GM21381 (cell line): ENCODE measurements at regions not wholly inside any gene's neighbourhood (a gene's known extent, or its start where the extent isn't known, plus 50 kb on each side); places are given as distances from the start of the nearest gene placed in this dataset.
"Not testable (repeated sequence)": the region's sequence is repeated elsewhere in the genome, so short reads cannot be mapped to it uniquely, and the experiment has no call there.

ENCODE experiments used
- ATAC-seq: cut with Tn5 transposase; IDR thresholded peaks from one replicate; pipeline ENCODE4 v1.9.1; 2021; ENCODE audit warnings: mild to moderate bottlenecking, moderate library complexity; ENCODE audit not compliant: unreplicated experiment

DNA sequence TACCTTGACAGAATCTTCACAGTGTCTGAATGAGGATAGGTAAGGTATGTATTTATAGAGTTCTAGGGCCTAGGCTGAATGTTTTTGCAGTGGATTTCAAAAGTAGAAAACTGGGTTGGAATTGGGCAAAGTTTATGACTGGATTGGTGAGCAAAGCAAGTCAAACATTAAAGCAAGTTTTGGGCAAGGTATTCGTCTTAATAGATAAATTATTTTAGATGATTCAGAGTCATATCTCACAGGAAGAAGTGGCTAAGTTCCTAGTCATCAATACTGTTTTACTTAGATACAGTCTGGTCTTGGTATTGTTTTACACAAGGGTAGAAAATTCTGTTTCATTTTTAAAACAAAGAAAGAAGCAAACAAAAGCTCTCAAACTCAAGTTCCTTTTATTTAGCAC, 284.1 kb upstream of the EPHA7 start:
- ATAC-seq = no peak

DNA sequence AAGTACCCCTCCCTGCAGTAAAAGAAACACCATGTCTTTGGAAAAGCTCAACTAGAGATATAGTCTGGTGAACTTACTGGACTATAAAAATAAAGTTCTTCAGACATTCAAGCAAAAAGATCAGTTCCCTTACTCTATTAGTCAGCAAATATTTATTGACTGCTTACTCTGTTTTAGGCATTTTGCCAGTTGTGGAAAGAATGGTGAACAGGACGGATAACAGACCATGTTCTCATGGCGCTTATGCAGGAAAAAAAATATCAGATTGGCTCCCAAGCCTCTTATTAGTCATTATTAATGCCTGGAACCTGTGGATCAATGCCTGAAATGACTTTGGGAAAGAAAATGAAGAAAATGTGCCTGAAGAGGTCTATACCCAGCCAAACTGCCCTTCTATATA, 282.2 kb upstream of the EPHA7 start:
- ATAC-seq = no peak

DNA sequence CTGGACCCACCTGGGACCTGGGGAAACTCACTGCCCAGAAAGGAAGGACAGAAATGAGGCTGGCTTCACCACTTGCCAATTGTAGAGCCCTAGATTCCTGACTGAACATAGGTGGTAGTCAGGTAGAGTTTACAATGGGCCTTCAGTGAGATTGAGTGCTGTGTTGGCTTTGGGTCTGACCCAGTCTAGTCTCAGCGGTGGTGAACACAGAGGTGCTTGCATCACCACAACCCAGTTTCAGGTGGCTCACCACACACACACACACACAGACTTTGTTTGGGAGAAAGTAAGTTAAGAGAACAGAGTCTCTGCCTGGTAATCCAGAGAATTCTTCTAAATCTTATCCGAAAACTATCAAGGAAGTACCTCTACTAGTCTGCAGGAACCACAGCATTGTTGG, 266.1 kb upstream of the EPHA7 start:
- no peak for ATAC-seq

DNA sequence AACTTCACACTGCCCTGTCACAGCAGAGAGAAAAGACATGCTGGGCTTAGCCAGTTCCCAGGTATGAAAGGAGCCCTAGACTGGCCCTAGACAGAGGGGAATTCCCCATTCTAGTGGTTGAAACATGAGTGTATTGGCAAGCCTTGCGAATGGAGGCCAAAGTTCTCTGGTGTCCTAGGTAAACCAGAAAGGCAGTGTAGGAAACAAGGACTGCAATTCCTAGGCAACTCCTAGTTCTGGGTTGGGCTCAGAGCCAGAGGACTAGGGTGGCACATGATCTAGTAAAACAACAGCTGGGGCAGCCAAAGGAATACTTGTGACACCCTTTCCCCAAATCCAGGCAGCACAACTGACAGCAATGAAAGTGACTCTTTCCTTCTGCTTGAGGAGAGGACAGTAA, 265.0 kb upstream of the EPHA7 start:
- no peak for ATAC-seq

DNA sequence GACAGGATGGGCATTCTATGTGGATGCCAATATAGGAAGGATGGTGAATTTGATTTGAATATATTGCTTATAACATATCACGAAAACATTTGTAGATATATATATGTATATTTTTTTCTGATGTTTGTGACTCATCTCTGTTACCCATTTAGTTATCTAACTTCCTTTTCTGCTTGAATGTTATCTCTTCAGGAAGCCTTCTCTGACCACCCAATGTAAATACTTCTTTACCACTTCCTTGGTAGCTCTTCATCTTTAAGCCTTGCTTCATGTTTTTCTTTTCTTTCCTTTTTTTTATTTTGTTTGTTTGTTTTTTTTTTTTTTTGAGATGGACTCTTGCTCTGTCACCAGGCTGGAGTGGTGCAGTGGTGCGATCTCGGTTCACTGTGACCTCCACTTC, 260.5 kb upstream of the EPHA7 start:
- no peak for ATAC-seq

DNA sequence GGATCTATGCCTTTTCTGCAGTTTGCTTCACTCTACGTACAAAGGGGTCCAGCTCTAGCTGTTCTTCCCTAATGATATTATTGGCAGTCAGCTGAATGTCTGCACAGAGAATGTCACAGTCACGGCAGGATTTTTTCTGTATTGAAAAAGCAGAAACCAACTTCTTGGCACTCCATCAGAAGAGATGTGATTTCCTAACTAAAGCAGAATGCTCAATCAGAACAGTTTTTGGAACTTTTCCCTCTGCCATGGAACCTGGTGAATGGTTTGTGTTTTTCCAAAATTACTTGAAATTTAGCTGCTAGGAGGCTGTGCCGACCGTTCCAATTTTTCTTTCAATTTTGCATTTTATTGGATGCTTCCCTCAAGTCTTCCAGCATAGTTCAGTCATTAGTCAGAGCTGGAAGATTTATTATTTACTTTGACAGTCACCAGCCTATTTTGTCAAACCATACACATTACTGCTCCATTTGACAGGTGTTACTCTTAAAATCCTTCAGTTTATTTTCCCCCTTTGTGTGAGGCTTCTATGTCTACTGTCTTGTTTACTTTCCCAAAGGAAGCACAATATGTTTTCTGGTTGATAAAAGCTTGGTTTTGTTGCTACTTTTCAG, 259.6 kb upstream of the EPHA7 start:
- ATAC-seq = no peak

DNA sequence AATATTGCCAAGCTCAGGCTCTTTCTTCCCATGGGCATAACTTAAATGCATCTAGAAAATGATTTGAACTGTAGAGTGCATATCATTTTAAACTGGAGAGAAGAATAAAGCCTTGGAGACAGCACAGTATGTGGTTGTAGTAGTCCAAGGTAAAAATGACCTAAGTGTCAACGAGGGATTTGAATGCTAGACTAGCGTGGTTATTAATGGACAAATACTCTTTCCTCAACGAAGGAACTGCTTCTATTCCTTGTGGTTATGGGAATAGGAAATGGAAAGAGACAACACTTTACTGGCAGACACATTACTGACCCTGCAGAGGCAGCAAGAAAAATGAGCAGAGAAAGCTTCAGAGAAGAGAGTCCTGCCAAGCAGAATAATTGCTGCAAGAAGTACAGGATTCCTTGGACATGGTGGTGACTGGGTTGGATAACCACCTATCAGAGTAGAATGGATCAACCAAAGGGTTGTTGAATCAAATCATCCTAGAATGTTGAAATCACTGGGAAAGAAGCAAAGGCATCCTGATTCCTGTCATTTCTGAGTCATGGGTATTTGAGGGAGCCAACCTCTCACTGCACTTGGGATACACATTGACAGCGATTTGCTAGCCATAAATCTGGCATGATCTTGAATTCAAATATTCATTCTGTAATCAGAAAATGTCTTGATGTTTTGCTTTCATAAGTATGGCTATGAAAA, 258.1 kb upstream of the EPHA7 start:
- ATAC-seq = no peak

DNA sequence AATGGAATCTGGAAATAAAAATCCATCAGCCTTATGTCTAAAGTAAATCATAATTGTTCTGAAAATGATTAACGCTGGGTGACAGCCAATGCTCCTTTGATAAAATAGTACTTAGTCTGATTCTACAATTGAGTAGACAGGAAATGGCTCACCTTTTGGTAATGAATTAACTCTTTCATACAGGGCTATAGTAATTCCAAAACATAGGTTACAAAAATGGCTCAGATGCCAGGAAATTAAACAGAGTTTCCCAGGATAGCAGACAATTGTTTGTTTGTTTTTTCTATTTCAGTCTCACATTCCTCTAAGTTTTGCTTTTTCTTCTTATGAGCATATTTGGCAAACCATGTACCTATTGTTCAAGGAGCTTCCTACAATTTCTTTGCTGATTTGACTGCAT, 257.2 kb upstream of the EPHA7 start:
- ATAC-seq = no peak

DNA sequence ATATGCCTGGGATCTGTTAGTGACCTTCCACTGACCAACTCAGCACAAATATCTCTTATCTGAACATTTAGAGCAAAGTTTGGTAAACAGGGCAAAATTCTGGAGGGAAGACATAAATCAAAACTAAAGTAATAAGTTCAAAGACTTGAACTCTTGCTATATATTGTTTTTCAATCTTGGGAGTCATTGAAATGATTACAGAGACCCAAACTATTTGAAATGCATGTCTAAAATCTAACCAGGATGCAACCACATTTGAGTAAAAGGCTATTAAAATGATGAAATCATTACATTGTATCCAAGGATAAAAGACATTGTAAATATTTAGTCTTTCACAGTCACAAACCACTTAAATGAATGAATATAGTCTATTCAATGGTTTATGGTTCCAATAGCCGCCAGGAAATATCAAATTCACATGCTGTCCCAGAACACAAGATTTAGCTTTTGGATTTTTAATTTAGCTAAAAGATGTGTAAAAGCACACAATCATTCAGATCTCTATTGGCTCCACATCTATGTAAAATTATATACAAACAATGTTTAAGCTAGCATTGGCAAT, 256.6 kb upstream of the EPHA7 start:
- ATAC-seq = no peak

DNA sequence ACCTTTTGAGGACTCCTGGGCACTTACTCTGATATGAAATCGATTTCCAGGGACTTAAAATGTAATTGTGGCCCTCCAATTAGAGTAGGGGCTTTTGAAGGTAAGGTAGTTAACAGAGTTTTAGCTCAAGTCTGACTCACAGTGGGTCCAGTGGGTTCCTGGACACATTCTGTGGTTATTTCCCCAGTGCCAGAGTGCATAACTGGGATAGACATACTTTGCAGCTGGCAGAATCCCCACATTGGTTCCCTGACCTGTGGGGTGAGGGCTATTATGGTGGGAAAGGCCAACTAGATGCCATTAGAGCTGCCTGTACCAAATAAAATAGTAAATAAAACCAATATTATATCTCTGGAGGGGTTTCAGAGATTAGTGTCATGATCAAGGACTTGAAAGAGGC, 243.8 kb upstream of the EPHA7 start:
- no peak for ATAC-seq

DNA sequence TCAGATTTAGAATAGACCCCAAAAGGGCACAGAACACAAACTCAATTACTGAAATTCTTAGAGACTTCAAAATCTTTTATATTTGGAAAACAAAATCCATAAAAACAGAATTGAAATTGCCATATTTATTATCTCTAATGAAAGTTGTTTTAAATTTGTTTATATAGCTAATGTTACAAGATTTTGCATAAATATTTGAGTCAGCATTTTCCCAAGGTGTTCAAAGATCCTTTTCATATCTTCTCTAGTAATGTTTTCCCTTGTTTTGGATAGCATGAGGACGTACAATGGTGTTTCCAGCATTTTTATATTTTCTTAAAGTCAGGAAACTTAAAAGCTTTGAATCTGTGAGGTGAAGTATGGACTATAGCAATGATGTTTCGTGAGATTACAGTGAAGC, 235.2 kb upstream of the EPHA7 start:
- ATAC-seq = no peak

DNA sequence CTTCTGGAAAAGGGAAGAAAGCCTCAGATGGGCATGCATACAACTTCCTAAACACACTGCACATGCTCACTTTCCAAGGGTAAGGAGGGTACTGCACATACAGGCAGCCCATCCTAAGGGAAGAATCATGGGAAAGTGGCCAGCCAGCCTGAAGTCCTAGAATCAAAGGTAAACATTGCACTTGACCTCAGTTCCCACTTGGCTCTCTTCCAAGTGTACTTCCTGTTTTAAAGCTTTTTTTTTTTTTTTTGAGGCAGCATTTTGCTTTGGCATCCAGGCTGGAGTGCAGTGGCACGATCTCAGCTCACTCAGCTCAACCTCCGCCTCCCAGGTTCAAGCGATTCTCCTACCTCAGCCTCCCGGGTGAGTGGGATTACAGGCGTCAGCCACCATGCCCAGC, 225.3 kb upstream of the EPHA7 start:
- no peak for ATAC-seq

DNA sequence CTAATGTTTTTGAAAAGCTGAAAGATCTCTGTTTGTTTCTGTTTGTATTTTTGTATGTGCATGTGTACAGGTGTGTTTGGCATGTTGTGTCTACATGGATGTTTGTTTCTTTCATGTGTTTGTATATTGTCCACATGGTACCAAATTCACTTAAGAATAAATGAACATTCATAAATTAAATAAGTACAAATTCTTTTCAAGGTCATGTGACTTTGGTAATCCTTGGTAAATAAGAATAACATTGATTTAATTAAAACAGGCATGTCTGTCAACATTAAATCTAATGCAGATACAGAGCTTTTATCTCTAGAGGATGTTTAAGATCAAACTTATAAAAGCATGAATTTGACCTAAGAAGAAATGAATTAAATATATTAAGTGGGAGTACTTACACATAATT, 219.8 kb upstream of the EPHA7 start:
- ATAC-seq = no peak

DNA sequence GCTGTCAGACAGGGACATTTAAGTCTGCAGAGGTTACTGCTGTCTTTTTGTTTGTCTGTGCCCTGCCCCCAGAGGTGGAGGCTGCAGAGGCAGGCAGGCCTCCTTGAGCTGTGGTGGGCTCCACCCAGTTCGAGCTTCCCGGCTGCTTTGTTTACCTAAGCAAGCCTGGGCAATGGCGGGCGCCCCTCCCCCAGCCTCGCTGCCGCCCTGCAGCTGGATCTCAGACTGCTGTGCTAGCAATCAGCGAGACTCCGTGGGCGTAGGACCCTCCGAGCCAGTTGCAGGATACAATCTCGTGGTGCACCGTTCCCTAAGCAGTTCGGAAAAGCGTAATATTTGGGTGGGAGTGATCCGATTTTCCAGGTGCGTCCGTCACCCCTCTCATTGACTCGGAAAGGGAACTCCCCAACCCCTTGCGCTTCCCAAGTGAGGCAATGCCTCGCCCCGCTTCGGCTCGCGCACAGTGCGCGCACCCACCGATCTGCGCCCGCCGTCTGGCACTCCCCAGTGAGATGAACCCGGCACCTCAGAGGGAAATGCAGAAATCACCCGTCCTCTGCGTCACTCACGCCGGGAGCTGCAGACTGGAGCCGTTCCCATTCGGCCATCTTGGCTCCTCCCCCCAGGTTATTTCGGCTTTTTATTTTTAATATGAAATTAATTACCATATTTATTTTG, 217.8 kb upstream of the EPHA7 start:
- ATAC-seq = not testable (repeated sequence)

DNA sequence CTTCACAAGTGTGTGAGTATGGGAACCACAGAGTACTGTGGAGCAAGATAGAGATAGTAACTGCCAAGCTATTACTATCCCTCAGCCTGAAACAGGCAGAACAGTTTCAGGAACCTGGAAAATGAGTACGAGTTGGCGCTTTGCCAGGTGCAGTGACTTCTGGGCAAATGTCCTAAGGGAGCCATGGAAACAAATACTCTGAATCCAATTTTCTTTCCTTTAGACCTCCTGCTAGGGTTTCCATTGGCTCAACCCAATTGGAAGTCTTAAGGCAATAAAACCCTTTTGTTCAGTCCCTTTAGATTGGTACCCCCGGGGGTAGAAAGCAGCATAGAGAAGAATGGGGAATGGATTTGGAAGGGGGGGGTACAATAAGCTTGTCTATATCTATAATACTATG, 205.0 kb upstream of the EPHA7 start:
- no peak for ATAC-seq

DNA sequence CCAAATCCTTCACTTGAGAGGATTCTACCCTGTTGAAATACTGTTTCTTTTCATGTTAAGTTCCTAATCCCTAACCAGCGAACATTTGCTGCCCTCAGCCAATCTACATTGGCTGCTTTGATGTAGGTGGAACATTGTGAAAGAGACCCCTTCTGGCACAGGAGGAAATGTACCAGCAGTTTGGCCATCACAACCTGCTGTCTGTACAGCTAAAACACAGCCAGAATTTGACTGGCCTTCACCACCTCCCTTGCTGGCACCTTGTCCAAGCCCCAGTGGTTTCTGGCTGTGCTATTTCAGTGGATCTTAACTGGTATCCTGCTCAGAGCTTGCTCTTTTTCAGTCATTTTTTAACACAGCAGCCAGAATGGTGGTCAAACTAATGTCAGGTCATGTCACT, 202.1 kb upstream of the EPHA7 start:
- ATAC-seq = no peak

DNA sequence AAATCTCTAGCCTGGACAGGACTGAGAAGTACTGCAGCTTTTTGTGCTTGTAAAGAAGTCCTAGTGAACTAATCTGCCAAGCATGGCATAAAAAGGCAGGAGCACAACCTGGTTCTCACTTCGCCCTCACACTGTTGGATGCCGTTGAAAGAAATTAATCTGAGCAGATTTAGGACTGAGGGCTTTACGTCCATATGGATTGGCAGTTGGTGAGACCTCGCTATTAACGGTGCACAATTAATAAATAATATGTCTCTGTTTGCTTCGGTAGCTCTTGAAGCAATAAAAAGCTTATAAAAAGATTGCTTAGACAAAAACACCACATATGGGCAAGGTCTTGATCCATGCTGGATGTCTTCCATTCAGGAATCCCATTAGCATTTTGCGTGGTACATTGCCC, 185.6 kb upstream of the EPHA7 start:
- no peak for ATAC-seq

DNA sequence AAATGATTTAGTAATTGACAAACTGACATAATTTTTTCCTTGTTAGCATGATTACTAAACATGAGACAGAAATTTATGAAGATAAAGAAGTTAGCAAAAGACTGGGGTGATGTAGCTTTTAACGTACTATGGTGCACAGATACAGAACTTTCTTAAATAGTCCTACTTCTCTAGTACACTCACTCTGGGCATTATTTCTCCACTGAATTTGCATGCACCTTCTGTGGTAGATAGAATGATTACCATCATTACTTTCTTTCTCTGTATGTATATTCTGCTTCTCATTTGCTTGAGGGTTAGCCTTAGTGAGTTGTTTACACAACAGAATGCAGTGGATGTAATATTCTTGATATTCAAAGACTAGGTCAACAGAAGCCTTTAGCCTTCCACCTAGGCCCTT, 173.1 kb upstream of the EPHA7 start:
- ATAC-seq = no peak

DNA sequence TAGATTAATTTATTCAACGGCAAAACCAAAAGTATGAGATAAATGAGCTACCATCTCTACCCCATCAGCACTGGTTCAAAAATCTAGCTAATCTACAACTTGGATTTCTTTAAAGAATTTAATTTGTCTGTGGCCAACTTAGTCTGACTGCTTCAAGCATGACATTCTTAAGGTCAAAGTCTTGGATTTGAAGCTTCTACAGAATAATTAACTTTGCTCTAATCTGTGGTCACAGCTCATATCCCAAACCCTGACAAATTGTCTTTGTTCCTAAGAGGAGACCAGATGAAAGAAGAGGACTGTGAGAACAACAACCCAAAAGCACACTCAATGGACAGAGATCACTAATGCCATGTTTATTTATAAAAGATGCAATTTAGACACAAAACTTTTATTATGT, 166.9 kb upstream of the EPHA7 start:
- ATAC-seq = no peak

DNA sequence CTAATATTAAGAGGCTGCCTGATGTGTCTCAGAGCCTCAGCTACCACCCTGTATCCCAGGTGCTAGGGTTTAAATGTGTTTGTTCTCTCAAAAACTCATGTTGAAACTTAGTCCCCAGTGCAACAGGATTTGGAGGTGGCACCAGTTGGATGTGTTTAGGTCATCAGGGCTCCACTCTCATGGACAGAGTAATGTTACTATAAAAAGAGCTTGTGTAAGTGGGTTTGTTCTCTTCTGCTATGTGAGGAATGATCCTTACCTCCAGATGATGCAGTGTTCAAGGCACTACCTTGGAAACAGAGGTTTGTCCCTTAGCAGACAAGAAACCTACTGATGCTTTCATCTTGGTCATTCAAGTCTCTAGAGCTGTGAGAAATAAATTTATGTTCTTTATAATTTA, 164.9 kb upstream of the EPHA7 start:
- ATAC-seq = no peak

DNA sequence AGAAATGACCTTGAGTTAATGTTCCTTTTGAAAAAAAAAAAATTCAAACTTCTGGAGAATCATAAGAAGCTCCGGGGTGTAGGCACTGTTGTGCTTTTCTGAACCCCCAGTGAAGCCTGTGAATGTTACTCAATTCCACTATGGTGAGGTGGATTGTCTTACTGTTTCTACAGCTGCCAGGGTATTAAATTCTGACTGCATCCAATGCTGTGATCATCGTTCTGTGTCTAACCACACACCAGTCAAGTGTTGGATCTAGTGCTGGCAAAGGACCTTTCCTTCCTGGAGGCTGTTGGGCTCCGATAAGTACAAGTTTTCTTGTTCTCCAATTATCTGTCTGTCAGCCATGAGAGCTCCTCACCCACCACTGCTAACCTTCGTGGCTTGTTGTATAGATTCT, 162.0 kb upstream of the EPHA7 start:
- ATAC-seq = no peak

DNA sequence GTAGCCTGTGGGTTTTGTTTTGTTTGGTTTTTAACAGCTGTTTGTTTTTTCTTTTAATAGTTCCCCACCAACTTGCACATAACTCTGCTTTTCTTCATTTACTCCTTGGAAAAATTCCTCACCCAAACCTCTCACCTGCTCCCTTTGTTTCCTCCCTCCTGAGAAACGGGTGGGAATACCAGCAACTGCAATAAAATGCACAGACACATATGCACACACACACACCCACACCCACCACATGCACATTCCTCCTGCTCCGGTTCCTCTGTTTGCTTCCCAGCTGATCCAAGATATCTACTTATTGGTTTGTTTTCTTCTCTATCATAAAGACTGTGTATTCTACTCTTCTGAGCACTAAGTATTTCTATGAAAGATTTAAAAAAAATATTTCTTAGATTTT, 161.1 kb upstream of the EPHA7 start:
- ATAC-seq = no peak
